Gastroesophageal sphincter (tissue), 4 donors: ENCODE measurements at regions not wholly inside any gene's neighbourhood (a gene's known extent, or its start where the extent isn't known, plus 50 kb on each side); places are given as distances from the start of the nearest gene placed in this dataset.

ENCODE experiments used
- ATAC-seq: fragments of 150-250 bp; one replicate; pipeline ENCODE4 v1.9.1; 2016; ENCODE audit warnings: mild to moderate bottlenecking, moderate library complexity
- H3K27ac ChIP-seq, 4 donors: fragments of 200-600 bp; sonication (generic) in 3 of 4; 1 replicate in 3 of 4; 2 replicates in 1 of 4; pipeline ENCODE4 v1.5.1; 2016 to 2019
- H3K27me3 ChIP-seq: fragments of 200-600 bp; sonication (generic); one replicate; pipeline ENCODE4 v1.5.1; 2019
- H3K36me3 ChIP-seq, 2 donors: fragments of 200-600 bp; sonication (generic); one replicate each; pipeline ENCODE4 v1.5.1; 2019; ENCODE audit warnings: control low read depth in 1 of 2
- H3K4me1 ChIP-seq, 3 donors: fragments of 200-600 bp; sonication (generic); 1 replicate in 2 of 3; 2 replicates in 1 of 3; pipeline ENCODE4 v1.5.1; 2016 to 2019; ENCODE audit warnings: control low read depth in 2 of 3
- H3K4me3 ChIP-seq, 2 donors: fragments of 200-600 bp; sonication (generic); one replicate each; pipeline ENCODE4 v1.5.1; 2019; ENCODE audit warnings: mild to moderate bottlenecking in 1 of 2, moderate library complexity in 1 of 2
- H3K9me3 ChIP-seq, 3 donors: fragments of 200-600 bp; sonication (generic); one replicate each; pipeline ENCODE4 v1.5.1; 2017 to 2019; ENCODE audit warnings: control low read depth in 2 of 3
- EP300 ChIP-seq: sonication (generic); formaldehyde crosslinking; IDR thresholded peaks from one replicate; pipeline ENCODE4 v1.6.1; 2017; ENCODE audit warnings: antibody characterized with exemption, mild to moderate bottlenecking
- POLR2A ChIP-seq, 2 donors: fragments of 450-650 bp; IDR thresholded peaks; one replicate each; pipeline ENCODE4 v1.6.1; 2017; ENCODE audit warnings: antibody characterized with exemption in 2 of 2, mild to moderate bottlenecking in 2 of 2, moderate library complexity in 1 of 2
- POLR2AphosphoS5 ChIP-seq: sonication (generic); formaldehyde crosslinking; IDR thresholded peaks from one replicate; pipeline ENCODE4 v1.6.1; 2017; ENCODE audit warnings: antibody characterized with exemption
- WGBS, 2 donors: methylation state at CpG; one replicate each; pipeline ENCODE4 v1.1.5; 2018; ENCODE audit warnings: low coverage in 1 of 2; 5-methylcytosine and 5-hydroxymethylcytosine counted together
- TF ChIP-seq, protein P1 (sequence below), 4 experiments: fragments of 200-600 bp in 2 of 4; fragments of 450-650 bp in 2 of 4; sonication (generic) in 1 of 4; IDR thresholded peaks; one replicate each; pipeline ENCODE4 v1.5.1; 2017 to 2019; ENCODE audit warnings: antibody characterized with exemption in 4 of 4, mild to moderate bottlenecking in 2 of 4, moderate library complexity in 2 of 4

DNA sequence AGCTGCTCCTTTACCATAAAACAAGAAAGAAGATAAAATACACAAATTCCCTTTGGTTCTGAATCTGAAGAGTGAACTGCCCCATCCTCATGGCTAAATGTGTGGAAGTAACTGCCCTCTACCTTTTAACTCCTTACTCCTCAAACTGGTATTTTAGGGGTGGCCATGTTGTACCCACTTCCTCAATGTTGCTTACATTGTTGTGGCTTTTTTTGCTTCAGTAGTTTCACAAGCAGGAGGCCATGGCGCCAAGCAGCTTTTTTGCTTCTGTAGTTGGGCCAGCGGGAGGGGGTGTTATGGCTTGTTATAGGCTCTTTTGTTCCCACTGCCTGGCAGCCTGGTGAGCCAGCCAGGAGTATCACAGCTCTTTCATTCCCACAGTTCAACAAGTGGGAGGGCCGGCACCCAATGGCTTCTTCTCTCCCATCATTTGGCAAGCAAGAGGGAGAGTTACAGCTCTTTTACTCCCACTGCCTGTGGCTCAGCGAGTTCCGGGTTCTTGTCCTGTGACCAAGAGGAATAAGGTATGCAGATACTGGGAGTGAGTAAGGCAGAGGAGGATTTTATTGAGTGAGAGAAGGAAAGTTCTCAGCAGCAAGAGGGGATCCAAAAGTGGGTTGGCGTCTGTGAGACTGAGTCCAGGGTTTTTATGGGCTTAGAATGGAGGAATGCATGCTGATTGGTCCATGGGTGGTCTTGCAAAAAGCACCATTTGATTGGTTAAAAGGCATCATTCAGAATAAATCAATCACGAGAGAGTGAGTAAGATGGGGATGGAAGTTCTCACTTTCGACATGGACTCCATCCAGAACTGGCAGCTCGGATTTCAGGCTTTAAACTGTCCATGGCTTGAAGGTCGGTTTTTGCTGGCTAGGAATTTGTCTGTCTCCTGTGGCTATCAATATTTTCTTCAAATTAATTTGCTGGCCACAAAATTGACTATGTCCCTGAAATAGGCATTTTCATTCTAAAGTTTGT, 429.6 kb downstream of the HLX start:
- TF ChIP-seq POLR2AphosphoS5 (no peak), EP300 (no peak), POLR2A (IDR thresholded peaks at IDR 0.05) (no peak)
- TF ChIP-seq, protein P1, sequence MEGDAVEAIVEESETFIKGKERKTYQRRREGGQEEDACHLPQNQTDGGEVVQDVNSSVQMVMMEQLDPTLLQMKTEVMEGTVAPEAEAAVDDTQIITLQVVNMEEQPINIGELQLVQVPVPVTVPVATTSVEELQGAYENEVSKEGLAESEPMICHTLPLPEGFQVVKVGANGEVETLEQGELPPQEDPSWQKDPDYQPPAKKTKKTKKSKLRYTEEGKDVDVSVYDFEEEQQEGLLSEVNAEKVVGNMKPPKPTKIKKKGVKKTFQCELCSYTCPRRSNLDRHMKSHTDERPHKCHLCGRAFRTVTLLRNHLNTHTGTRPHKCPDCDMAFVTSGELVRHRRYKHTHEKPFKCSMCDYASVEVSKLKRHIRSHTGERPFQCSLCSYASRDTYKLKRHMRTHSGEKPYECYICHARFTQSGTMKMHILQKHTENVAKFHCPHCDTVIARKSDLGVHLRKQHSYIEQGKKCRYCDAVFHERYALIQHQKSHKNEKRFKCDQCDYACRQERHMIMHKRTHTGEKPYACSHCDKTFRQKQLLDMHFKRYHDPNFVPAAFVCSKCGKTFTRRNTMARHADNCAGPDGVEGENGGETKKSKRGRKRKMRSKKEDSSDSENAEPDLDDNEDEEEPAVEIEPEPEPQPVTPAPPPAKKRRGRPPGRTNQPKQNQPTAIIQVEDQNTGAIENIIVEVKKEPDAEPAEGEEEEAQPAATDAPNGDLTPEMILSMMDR (IDR thresholded peaks at IDR 0.05): no peak
- H3K4me1 ChIP-seq: no peaks in the 10 kb centered on the region
- WGBS, 2 donors: 82 to 86% methylated on average over 5 of the region's 10 CpGs
- H3K27me3 ChIP-seq: no peaks in the 10 kb centered on the region
- H3K4me3 ChIP-seq: no peak overlapping the region
- H3K9me3 ChIP-seq: no peaks in the 10 kb centered on the region
- no peak for ATAC-seq
- no peak overlapping the region for H3K27ac ChIP-seq
- no peaks in the 10 kb centered on the region for H3K36me3 ChIP-seq

DNA sequence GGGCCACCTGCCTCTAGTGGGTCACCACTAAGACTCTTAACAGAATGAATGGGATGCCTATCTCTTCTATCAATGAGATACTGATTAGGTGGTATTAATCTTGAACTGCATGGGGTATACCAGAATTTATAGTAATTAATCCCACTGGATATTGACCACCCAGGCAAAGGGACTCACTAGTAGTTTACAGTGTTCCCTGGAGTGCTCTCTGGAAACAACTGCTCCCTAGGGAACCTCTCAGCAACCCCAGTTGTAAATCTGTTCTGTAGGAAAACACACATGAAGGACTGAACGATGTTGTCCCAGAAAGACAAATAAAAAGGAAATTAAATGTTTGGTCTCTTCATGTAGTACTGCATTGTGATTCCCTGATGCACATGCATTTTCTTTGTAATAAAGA, 430.5 kb downstream of the HLX start:
- no peak overlapping the region for H3K27ac ChIP-seq
- ATAC-seq: no peak
- H3K4me1 ChIP-seq: peaks cover 0 to 1% (median 0%) of the 10 kb centered on the region in 3 donors
- WGBS, 2 donors: 61 to 86% methylated on average over 1 of the region's 1 CpG
- H3K27me3 ChIP-seq: no peaks in the 10 kb centered on the region
- no peaks in the 10 kb centered on the region for H3K9me3 ChIP-seq
- no peaks in the 10 kb centered on the region for H3K36me3 ChIP-seq
- TF ChIP-seq, protein P1 (IDR thresholded peaks at IDR 0.05): no peak
- TF ChIP-seq EP300 (no peak), POLR2A (IDR thresholded peaks at IDR 0.05) (no peak), POLR2AphosphoS5 (no peak)
- H3K4me3 ChIP-seq: no peak overlapping the region

DNA sequence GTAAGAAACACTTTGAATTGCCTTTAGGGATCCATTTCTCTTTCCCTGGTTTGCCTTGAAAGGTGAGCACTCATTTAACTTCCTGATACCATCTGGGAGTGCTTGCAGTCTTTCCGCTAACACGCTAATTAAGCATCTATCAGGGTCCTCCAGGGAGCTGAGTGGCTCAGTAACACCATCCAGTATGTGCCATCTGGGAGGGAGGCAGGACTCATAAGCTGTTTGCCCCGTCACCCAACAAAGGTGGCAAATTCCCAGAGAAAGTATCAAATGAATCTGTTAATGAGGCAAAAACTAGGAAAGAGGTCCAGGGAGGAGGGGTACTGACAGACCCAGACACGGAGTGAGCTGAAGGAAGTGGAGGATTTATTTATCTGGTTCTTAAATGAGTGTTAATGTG, 430.9 kb downstream of the HLX start:
- Histone ChIP-seq H3K9me3 (no peaks in the 10 kb centered on the region), H3K4me1 (peaks cover 2 to 6% (median 2%) of the 10 kb centered on the region in 3 donors), H3K4me3 (no peak overlapping the region), H3K27me3 (no peaks in the 10 kb centered on the region), H3K27ac (no peak overlapping the region), H3K36me3 (no peaks in the 10 kb centered on the region)
- TF ChIP-seq, protein P1 (IDR thresholded peaks at IDR 0.05): no peak
- TF ChIP-seq POLR2A (IDR thresholded peaks at IDR 0.05) (no peak), POLR2AphosphoS5 (no peak), EP300 (no peak)
- ATAC-seq: no peak
- WGBS, 2 donors: 71 to 76% methylated on average over 3 to 4 of the region's 4 CpGs

DNA sequence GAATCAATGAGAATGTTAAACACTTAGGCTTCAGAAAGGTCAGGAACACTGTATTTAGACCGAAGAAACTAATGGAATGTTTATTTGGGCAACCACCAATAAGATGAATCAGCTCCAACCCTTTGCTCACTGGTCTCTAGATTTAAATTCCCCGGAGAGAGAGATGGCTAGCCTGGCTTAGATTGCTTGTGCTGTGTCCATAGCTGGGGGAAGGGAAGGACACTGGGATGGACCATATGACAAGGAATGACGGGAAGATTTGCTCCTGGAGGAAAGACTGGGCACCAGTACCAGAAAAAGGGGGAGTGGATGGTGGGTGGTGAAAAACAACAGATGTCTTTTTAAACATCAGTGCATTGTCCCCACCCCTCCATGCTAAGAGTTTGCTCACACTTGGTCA, 426.6 kb downstream of the DUSP10 start:
- peak; percentile 62 for ATAC-seq

More for the DNA sequence above, 426.6 kb downstream of the DUSP10 start:
- Histone ChIP-seq H3K4me1 (peaks cover 3 to 15% (median 6%) of the 10 kb centered on the region in 3 donors), H3K27me3 (no peaks in the 10 kb centered on the region), H3K36me3 (no peaks in the 10 kb centered on the region), H3K4me3 (no peak overlapping the region), H3K27ac (no peak overlapping the region), H3K9me3 (no peaks in the 10 kb centered on the region)
- no peak for TF ChIP-seq POLR2A (IDR thresholded peaks at IDR 0.05)
- no peak for TF ChIP-seq EP300
- TF ChIP-seq, protein P1 (IDR thresholded peaks at IDR 0.05): no peak
- no peak for TF ChIP-seq POLR2AphosphoS5
- WGBS, 2 donors: 13 to 14% methylated on average over 3 of the region's 3 CpGs
